RWPE1 (cell line): ENCODE measurements at regions not wholly inside any gene's neighbourhood (a gene's known extent, or its start where the extent isn't known, plus 50 kb on each side); places are given as distances from the start of the nearest gene placed in this dataset.

Experiments used
- CTCF ChIA-PET: fragments of 350-600 bp; sonication (Branson Sonifier 250); formaldehyde crosslinking; extraction: SDS; loops from one replicate; lab custom pipeline; 2021; lab: Yijun Ruan, JAX
- POLR2A ChIA-PET: fragments of 400-600 bp; formaldehyde crosslinking; extraction: SDS; loops from one replicate; lab custom pipeline; 2020; ENCODE audit warnings: antibody characterized with exemption; ENCODE audit not compliant: low non-redundant PET; lab: Yijun Ruan, JAX
- DNase-seq: peaks from one replicate; pipeline ENCODE4 v3.0.0; 2012; ENCODE audit warnings: low spot score
- H3K27ac ChIP-seq: fragments of 450-650 bp; 2 replicates; pipeline ENCODE4 v1.5.1; 2017
- CTCF ChIP-seq: fragments of 450-650 bp; conservative IDR thresholded peaks from 2 replicates; pipeline ENCODE4 v1.5.1; 2017; ENCODE audit warnings: low read depth, mild to moderate bottlenecking

- no peak overlapping the region for H3K27ac ChIP-seq
- POLR2A ChIA-PET, result interaction anchor here (0.6 kb wide), 1 partner anchor 27 kb away, joined by 3 read pairs; no protein-coding TSS in a partner anchor
- CTCF ChIA-PET, result interaction anchor here (0.7 kb wide), 1 partner anchor 40 kb away, joined by 3 read pairs; no protein-coding TSS in a partner anchor
- no peak for TF ChIP-seq CTCF
- DNase-seq, result no peak
Measured at GRCh38 chr11:76277298-76278175, 71.2 kb upstream of the WNT11 start.

- ChIA-PET CTCF (interaction anchor here (0.7 kb wide), 1 partner anchor 41 kb away, joined by 3 read pairs; no protein-coding TSS in a partner anchor), POLR2A (no interaction called here)
- no peak for DNase-seq
- no peak for TF ChIP-seq CTCF
- H3K27ac ChIP-seq, result no peak overlapping the region
Measured at GRCh38 chr11:76276781-76277155, 70.5 kb upstream of the WNT11 start.

GRCh38 chr11:76276046-76276780 is 69.9 kb upstream of the WNT11 start:
- CTCF ChIA-PET, result no interaction called here

GRCh38 chr11:76275446-76275845 is 69.1 kb upstream of the WNT11 start:
- ChIA-PET CTCF (no interaction called here), POLR2A (no interaction called here)
- no peak for DNase-seq
- no peak for TF ChIP-seq CTCF
- H3K27ac ChIP-seq, result no peak overlapping the region

More at GRCh38 chr11:76276046-76276780, 69.9 kb upstream of the WNT11 start:
- DNase-seq, result no peak
- POLR2A ChIA-PET, result no interaction called here
- no peak for TF ChIP-seq CTCF
- no peak overlapping the region for H3K27ac ChIP-seq

- H3K27ac ChIP-seq, result no peak overlapping the region
- DNase-seq, result no peak
- POLR2A ChIA-PET, result no interaction called here
- CTCF ChIA-PET, result no interaction called here
- no peak for TF ChIP-seq CTCF
Measured at GRCh38 chr11:76271068-76271467, 64.8 kb upstream of the WNT11 start.

- no peak for DNase-seq
- CTCF ChIA-PET, result no interaction called here
- POLR2A ChIA-PET, result no interaction called here
- H3K27ac ChIP-seq, result no peak overlapping the region
- no peak for TF ChIP-seq CTCF
Measured at GRCh38 chr11:76270389-76270788, 64.1 kb upstream of the WNT11 start.
